SK-N-SH treated with all-trans-retinoic acid at 6 μM for 48 hours (cell line): ENCODE measurements at regions not wholly inside any gene's neighbourhood (a gene's known extent, or its start where the extent isn't known, plus 50 kb on each side); places are given as distances from the start of the nearest gene placed in this dataset.

ENCODE experiments used
- ATAC-seq: fragments of 200-7000 bp; cut with Tn5 transposase; 3 replicates; pipeline ENCODE4 v1.9.1; 2020; ENCODE audit warnings: mild to moderate bottlenecking, moderate library complexity
- ARNTL ChIP-seq: fragments of 450-650 bp; formaldehyde crosslinking; IDR thresholded peaks from 2 replicates; pipeline ENCODE4 v1.5.0; 2020; ENCODE audit warnings: low read depth, mild to moderate bottlenecking, moderate library complexity, borderline replicate concordance
- BACH2 ChIP-seq: fragments of 250-450 bp; sonication (Bioruptor Pico); IDR thresholded peaks from 2 replicates; pipeline ENCODE4 v1.9.0; 2021; ENCODE audit warnings: mild to moderate bottlenecking, borderline replicate concordance
- CSDC2 ChIP-seq: fragments of 250-450 bp; sonication (Bioruptor Pico); IDR thresholded peaks from 2 replicates; pipeline ENCODE4 v1.5.0; 2020; ENCODE audit warnings: mild to moderate bottlenecking, moderate library complexity
- ESRRG ChIP-seq: fragments of 250-450 bp; sonication (Bioruptor Pico); IDR thresholded peaks from 2 replicates; pipeline ENCODE4 v1.6.1; 2021; ENCODE audit warnings: mild to moderate bottlenecking
- GLIS3 ChIP-seq: fragments of 250-450 bp; sonication (Bioruptor Pico); IDR thresholded peaks from 2 replicates; pipeline ENCODE4 v1.5.0; 2020; ENCODE audit warnings: mild to moderate bottlenecking, moderate library complexity
- ISL1 ChIP-seq: fragments of 250-450 bp; sonication (Bioruptor Pico); IDR thresholded peaks from 2 replicates; pipeline ENCODE4 v2.1.2; 2022; ENCODE audit warnings: mild to moderate bottlenecking, moderate library complexity
- OSR1 ChIP-seq: fragments of 250-450 bp; sonication (Bioruptor Pico); IDR thresholded peaks from 2 replicates; pipeline ENCODE4 v1.8.0; 2022; ENCODE audit warnings: moderate library complexity, mild to moderate bottlenecking, inconsistent platforms
- PPARA ChIP-seq: fragments of 250-450 bp; sonication (Bioruptor Pico); IDR thresholded peaks from 2 replicates; pipeline ENCODE4 v1.5.0; 2020; ENCODE audit warnings: mild to moderate bottlenecking, borderline replicate concordance
- TCF4 ChIP-seq: fragments of 250-450 bp; sonication (Bioruptor Pico); IDR thresholded peaks from 2 replicates; pipeline ENCODE4 v1.8.0; 2021; ENCODE audit warnings: mild to moderate bottlenecking, moderate library complexity, borderline replicate concordance
- ZC3H10 ChIP-seq: fragments of 250-450 bp; sonication (Bioruptor Pico); IDR thresholded peaks from 2 replicates; pipeline ENCODE4 v1.5.1; 2021; ENCODE audit warnings: mild to moderate bottlenecking, moderate library complexity
- ZFP3 ChIP-seq: fragments of 250-450 bp; sonication (Bioruptor Pico); IDR thresholded peaks from 2 replicates; pipeline ENCODE4 v1.5.0; 2020; ENCODE audit warnings: mild to moderate bottlenecking, moderate library complexity
- ZFP30 ChIP-seq: fragments of 450-650 bp; formaldehyde crosslinking; IDR thresholded peaks from 2 replicates; pipeline ENCODE4 v1.5.0; 2022; ENCODE audit warnings: mild to moderate bottlenecking, moderate library complexity
- ZNF565 ChIP-seq: fragments of 450-650 bp; formaldehyde crosslinking; conservative IDR thresholded peaks from 2 replicates; pipeline ENCODE4 v1.5.0; 2020; ENCODE audit warnings: low read depth, mild to moderate bottlenecking, moderate library complexity
- ZNF70 ChIP-seq: fragments of 450-650 bp; formaldehyde crosslinking; IDR thresholded peaks from 2 replicates; pipeline ENCODE4 v1.5.0; 2020; ENCODE audit warnings: mild to moderate bottlenecking, moderate library complexity
- ZNF8 ChIP-seq: fragments of 450-650 bp; formaldehyde crosslinking; IDR thresholded peaks from 2 replicates; pipeline ENCODE4 v1.5.0; 2020; ENCODE audit warnings: mild to moderate bottlenecking, moderate library complexity
- TF ChIP-seq, protein P1 (sequence below): fragments of 250-450 bp; sonication (Bioruptor Pico); IDR thresholded peaks from 2 replicates; pipeline ENCODE4 v1.8.0; 2020; ENCODE audit warnings: mild to moderate bottlenecking, moderate library complexity, borderline replicate concordance
- TF ChIP-seq, protein P2 (sequence below): fragments of 250-450 bp; sonication (Bioruptor Pico); IDR thresholded peaks from 2 replicates; pipeline ENCODE4 v1.5.1; 2021; ENCODE audit warnings: mild to moderate bottlenecking, moderate library complexity
- TF ChIP-seq, protein P3 (sequence below): fragments of 250-450 bp; sonication (Bioruptor Pico); IDR thresholded peaks from 2 replicates; pipeline ENCODE4 v1.5.1; 2020; ENCODE audit warnings: low read depth, mild to moderate bottlenecking, moderate library complexity
- TF ChIP-seq, protein P4 (sequence below): fragments of 250-450 bp; sonication (Bioruptor Pico); IDR thresholded peaks from 2 replicates; pipeline ENCODE4 v1.5.0; 2020; ENCODE audit warnings: mild to moderate bottlenecking, moderate library complexity

DNA sequence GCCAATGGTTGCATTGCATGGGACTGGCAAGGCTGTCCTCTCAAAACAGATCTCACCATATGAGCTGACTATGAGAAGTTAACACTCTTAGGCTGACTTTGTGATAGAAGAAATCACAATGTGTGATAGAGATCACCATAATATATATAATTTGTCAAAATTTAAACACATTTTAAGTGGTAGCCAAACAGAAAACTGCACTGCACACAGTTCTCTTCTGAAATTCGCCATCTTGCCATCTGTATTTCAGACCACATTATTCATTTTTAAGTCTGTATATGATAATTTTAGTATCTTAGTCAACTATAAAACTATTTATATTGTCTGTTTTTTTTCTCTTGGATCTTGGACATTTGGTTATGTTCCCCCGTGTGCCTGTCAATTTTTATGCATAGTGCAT, 374.7 kb downstream of the AJAP1 start:
- TF ChIP-seq, protein P1, sequence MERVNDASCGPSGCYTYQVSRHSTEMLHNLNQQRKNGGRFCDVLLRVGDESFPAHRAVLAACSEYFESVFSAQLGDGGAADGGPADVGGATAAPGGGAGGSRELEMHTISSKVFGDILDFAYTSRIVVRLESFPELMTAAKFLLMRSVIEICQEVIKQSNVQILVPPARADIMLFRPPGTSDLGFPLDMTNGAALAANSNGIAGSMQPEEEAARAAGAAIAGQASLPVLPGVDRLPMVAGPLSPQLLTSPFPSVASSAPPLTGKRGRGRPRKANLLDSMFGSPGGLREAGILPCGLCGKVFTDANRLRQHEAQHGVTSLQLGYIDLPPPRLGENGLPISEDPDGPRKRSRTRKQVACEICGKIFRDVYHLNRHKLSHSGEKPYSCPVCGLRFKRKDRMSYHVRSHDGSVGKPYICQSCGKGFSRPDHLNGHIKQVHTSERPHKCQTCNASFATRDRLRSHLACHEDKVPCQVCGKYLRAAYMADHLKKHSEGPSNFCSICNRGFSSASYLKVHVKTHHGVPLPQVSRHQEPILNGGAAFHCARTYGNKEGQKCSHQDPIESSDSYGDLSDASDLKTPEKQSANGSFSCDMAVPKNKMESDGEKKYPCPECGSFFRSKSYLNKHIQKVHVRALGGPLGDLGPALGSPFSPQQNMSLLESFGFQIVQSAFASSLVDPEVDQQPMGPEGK (CRISPR knock-in tag) = no peak
- TF ChIP-seq ESRRG (no peak), ARNTL (no peak), ZC3H10 (CRISPR knock-in tag) (no peak), ISL1 (CRISPR knock-in tag) (no peak), ZFP30 (CRISPR knock-in tag) (no peak), BACH2 (no peak), PPARA (CRISPR knock-in tag) (no peak), ZFP3 (no peak), ZNF8 (no peak), ZNF70 (CRISPR knock-in tag) (no peak), TCF4 (no peak)
- TF ChIP-seq, protein P2, sequence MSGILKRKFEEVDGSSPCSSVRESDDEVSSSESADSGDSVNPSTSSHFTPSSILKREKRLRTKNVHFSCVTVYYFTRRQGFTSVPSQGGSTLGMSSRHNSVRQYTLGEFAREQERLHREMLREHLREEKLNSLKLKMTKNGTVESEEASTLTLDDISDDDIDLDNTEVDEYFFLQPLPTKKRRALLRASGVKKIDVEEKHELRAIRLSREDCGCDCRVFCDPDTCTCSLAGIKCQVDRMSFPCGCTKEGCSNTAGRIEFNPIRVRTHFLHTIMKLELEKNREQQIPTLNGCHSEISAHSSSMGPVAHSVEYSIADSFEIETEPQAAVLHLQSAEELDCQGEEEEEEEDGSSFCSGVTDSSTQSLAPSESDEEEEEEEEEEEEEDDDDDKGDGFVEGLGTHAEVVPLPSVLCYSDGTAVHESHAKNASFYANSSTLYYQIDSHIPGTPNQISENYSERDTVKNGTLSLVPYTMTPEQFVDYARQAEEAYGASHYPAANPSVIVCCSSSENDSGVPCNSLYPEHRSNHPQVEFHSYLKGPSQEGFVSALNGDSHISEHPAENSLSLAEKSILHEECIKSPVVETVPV = no peak
- TF ChIP-seq, protein P3, sequence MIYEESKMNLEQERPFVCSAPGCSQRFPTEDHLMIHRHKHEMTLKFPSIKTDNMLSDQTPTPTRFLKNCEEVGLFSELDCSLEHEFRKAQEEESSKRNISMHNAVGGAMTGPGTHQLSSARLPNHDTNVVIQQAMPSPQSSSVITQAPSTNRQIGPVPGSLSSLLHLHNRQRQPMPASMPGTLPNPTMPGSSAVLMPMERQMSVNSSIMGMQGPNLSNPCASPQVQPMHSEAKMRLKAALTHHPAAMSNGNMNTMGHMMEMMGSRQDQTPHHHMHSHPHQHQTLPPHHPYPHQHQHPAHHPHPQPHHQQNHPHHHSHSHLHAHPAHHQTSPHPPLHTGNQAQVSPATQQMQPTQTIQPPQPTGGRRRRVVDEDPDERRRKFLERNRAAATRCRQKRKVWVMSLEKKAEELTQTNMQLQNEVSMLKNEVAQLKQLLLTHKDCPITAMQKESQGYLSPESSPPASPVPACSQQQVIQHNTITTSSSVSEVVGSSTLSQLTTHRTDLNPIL (CRISPR knock-in tag) = no peak
- TF ChIP-seq, protein P4, sequence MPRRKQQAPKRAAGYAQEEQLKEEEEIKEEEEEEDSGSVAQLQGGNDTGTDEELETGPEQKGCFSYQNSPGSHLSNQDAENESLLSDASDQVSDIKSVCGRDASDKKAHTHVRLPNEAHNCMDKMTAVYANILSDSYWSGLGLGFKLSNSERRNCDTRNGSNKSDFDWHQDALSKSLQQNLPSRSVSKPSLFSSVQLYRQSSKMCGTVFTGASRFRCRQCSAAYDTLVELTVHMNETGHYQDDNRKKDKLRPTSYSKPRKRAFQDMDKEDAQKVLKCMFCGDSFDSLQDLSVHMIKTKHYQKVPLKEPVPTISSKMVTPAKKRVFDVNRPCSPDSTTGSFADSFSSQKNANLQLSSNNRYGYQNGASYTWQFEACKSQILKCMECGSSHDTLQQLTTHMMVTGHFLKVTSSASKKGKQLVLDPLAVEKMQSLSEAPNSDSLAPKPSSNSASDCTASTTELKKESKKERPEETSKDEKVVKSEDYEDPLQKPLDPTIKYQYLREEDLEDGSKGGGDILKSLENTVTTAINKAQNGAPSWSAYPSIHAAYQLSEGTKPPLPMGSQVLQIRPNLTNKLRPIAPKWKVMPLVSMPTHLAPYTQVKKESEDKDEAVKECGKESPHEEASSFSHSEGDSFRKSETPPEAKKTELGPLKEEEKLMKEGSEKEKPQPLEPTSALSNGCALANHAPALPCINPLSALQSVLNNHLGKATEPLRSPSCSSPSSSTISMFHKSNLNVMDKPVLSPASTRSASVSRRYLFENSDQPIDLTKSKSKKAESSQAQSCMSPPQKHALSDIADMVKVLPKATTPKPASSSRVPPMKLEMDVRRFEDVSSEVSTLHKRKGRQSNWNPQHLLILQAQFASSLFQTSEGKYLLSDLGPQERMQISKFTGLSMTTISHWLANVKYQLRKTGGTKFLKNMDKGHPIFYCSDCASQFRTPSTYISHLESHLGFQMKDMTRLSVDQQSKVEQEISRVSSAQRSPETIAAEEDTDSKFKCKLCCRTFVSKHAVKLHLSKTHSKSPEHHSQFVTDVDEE (CRISPR knock-in tag) = no peak
- no peak for ATAC-seq

DNA sequence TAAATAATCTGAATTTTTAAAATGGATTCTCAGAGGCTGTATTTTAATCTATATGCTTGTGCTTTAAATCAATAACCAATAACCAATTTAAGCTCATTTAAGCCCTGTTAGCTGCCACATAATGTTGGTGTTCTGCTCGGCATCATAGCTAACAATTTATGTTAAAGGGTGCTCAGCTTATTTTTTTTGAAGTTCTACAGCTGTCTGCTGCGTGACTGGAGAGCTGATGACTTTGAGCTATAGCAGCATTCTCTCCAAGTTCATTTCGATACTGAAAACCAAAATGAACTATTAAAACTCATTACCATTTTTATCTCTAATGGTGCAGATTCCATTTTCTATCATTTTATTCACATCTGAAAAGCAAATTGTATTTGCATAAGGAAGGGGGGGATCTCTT, 357.8 kb downstream of the AJAP1 start:
- TF ChIP-seq ZFP30 (CRISPR knock-in tag) = no peak
- TF ChIP-seq ZFP3 = no peak
- TF ChIP-seq OSR1 = no peak
- no peak for TF ChIP-seq CSDC2 (CRISPR knock-in tag)
- no peak for TF ChIP-seq BACH2

DNA sequence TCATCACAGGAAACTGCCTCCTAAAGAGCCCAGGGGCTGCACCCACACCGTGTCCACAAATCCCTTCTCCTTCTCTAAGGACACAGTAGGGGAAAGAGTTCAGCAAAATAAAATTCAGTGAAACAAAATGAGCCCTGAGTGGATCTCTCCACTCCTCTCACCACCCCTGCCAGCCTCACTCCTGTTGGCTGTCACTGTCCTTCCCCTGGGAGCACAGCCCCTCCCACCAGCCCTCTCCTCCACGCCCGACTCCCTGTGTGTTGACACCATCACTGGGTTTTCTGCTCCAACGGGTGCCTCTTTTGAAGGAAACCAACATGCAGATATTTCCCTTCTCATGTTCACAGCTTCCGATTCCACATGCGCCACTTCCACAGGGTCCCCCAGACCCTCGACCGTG, 356.2 kb downstream of the AJAP1 start:
- TF ChIP-seq ESRRG (no peak), OSR1 (no peak), ARNTL (no peak), ZFP30 (CRISPR knock-in tag) (no peak)
- TF ChIP-seq, protein P1 (CRISPR knock-in tag) = no peak
- no peak for ATAC-seq

More for the DNA sequence above, 357.8 kb downstream of the AJAP1 start:
- ATAC-seq = no peak

DNA sequence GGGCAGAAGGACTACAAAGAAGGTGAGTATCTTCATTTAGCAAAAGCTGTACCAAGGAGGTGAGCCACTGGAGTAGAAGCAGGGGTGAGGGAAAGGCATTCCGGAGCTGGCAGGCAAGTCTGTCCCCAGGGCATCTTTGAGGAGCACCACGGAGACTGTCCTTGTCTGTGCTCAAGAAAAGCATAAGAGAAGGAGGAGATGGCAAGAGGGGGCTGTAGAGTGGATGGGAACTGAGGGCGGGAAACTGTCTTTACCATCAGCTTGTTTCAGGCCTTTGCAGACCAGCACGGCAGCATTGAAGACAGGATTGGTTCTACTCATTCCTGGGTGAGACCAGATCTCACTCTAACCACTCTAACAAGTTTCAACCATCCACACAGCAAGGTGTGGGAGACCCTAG, 355.8 kb downstream of the AJAP1 start:
- TF ChIP-seq ZFP30 (CRISPR knock-in tag) (no peak), ESRRG (no peak), GLIS3 (CRISPR knock-in tag) (no peak), PPARA (CRISPR knock-in tag) (no peak), ZNF565 (no peak), CSDC2 (CRISPR knock-in tag) (no peak), ZC3H10 (CRISPR knock-in tag) (no peak)
- TF ChIP-seq, protein P1 (CRISPR knock-in tag) = no peak
- no peak for ATAC-seq
